ENCODE measurements at regions not wholly inside any gene's neighbourhood (a gene's known extent, or its start where the extent isn't known, plus 50 kb on each side); places are given as distances from the start of the nearest gene placed in this dataset.

DNA sequence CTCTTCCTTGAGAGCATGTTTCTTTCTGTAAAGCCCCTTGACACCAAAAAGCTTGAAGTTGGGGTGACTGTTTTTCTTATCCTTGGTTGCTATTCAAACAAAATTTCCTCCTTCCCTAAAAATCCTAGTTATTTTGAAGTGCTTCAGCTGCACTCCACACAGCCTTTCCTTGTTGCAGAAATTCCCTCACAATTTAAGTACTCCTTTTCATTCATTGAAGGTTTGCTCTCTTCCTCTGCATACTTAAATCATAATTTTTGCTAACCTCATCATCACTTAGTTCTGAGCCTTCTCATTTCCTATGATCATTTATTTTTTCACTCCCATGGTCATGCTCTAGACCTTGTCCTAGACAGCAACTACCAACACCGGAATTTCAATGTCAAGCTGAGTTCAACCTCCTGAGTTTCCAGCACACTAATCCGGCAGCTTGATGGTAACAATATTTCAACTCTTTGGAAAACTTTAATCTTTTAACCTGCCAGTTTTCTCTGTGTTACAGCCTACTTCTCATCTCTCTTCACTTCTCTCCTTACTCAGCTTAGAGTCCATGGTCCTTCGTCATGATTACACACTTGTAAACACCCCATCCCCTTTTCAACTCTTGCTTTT lies 78.7 kb upstream of the ACTBL2 start:
- no peak for ATAC-seq
- Mint-ChIP-seq H3K27me3 (peaks cover 12 to 22% (median 16%) of the 10 kb centered on the region in 5 donors), H3K4me3 (no peak overlapping the region), H3K9me3 (no peaks in the 10 kb centered on the region), H3K4me1 (no peaks in the 10 kb centered on the region), H3K27ac (no peak overlapping the region), H3K36me3 (no peaks in the 10 kb centered on the region)
- CTCF ChIA-PET = no interaction called here
- Histone ChIP-seq H3K4me3 (ENCODE audit: low read length) (no peak overlapping the region), H3K4me1 (ENCODE audit: control insufficient read depth in 2 of 2, insufficient read depth in 2 of 2, low read length in 2 of 2) (no peaks in the 10 kb centered on the region), H3K9me3 (ENCODE audit: control insufficient read depth in 2 of 3, low read length in 3 of 3) (no peaks in the 10 kb centered on the region), H3K27me3 (ENCODE audit: control insufficient read depth in 2 of 2, insufficient read depth in 2 of 2, low read length in 2 of 2) (no peaks in the 10 kb centered on the region), H3K36me3 (ENCODE audit: control insufficient read depth in 2 of 3, insufficient read depth in 3 of 3, low read length in 3 of 3) (no peaks in the 10 kb centered on the region), H3K27ac (ENCODE audit: low read depth, low read length) (no peak overlapping the region)
- DNase-seq = no peak
- POLR2A ChIA-PET = no interaction called here
- intact Hi-C loops (cut with micrococcal nuclease) = no loop called here

DNA sequence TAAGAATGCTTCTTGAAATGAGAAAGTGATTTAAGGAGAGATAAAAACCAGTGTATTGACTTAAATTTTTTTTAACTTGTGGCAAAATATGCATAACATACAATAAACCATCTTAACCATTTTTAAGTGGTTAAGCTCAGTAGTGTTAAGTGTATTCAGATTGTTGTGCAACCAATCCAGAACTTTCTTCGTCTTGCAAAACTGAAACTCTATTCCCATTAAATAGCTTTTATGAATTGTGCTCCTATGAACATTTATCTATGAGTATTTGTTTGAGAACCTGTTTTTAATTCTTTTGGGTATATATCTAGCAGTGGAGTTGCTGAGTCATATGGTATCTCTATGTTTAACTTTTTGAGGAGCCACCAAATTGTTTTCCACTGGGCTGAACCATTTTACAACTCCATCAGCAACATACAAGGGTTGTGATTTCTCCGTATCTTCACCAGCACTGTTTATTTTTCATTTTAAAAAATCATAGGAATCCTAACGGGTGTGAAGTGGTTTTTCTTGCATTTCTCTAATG lies 76.6 kb upstream of the ACTBL2 start:
- Histone ChIP-seq H3K27me3 (ENCODE audit: control insufficient read depth in 2 of 2, insufficient read depth in 2 of 2, low read length in 2 of 2) (no peaks in the 10 kb centered on the region), H3K4me1 (ENCODE audit: control insufficient read depth in 2 of 2, insufficient read depth in 2 of 2, low read length in 2 of 2) (no peaks in the 10 kb centered on the region), H3K4me3 (ENCODE audit: low read length) (no peak overlapping the region), H3K36me3 (ENCODE audit: control insufficient read depth in 2 of 3, insufficient read depth in 3 of 3, low read length in 3 of 3) (no peaks in the 10 kb centered on the region), H3K27ac (ENCODE audit: low read depth, low read length) (no peak overlapping the region), H3K9me3 (ENCODE audit: control insufficient read depth in 2 of 3, low read length in 3 of 3) (no peaks in the 10 kb centered on the region)
- ChIA-PET POLR2A (no interaction called here), CTCF (no interaction called here)
- H3K4me1 Mint-ChIP-seq = no peaks in the 10 kb centered on the region
- ATAC-seq (no peak), DNase-seq (no peak)
- H3K36me3 Mint-ChIP-seq = no peaks in the 10 kb centered on the region
- H3K27ac Mint-ChIP-seq = no peak overlapping the region
- intact Hi-C loops (cut with micrococcal nuclease) = no loop called here
- no peaks in the 10 kb centered on the region for H3K9me3 Mint-ChIP-seq
- no peak overlapping the region for H3K4me3 Mint-ChIP-seq
- H3K27me3 Mint-ChIP-seq = peaks cover 7 to 13% (median 12%) of the 10 kb centered on the region in 5 donors

DNA sequence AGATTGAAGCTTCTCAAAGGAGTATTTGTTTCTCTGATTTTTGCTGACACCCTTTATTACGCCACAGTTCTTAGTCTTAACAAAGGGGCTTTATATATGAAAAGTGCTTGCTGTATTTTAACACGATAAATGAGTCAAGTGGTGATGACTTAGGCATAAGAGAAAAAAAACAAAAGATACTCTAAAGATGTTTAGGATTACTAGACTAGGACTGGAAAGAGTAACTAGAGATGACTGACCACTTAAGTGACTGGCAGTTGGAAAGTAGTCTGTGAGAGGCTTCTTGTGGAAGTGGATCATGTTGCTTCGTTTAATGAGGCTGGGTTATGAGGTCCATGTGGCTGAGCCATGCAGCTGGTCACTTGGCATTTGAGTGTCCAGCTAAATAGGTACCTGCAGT lies 69.4 kb upstream of the ACTBL2 start:
- no peaks in the 10 kb centered on the region for H3K36me3 Mint-ChIP-seq
- ATAC-seq = no peak
- CTCF ChIA-PET = no interaction called here

DNA sequence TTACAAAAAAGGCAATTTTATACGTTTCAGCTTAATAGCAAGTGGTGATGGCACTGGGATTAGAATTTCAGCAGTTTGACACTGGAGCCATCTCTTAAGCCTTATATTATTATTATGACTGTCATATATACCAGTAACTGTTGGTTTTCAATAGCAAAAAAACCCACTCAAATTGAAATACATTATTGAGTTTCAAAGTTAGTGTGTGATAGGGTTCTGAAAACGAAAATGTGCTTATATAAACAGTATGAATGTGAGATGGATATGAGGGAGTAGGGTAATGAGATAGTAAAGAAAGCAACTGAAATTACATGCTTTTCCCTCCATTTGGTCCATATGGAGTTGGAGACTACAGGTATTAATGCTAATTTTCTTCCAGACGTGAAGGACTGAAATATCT lies 68.6 kb upstream of the ACTBL2 start:
- no peak overlapping the region for H3K4me3 ChIP-seq (ENCODE audit: low read length)
- intact Hi-C loops (cut with micrococcal nuclease) = no loop called here
- H3K4me3 Mint-ChIP-seq = no peak overlapping the region
- no peak for ATAC-seq
- H3K27me3 ChIP-seq (ENCODE audit: control insufficient read depth in 2 of 2, insufficient read depth in 2 of 2, low read length in 2 of 2) = no peaks in the 10 kb centered on the region
- no peak overlapping the region for H3K27ac ChIP-seq (ENCODE audit: low read depth, low read length)
- peaks cover 0 to 5% (median 3%) of the 10 kb centered on the region in 5 donors for H3K27me3 Mint-ChIP-seq
- H3K4me1 Mint-ChIP-seq = no peaks in the 10 kb centered on the region
- CTCF ChIA-PET = no interaction called here
- peaks cover 0 to 9% (median 0%) of the 10 kb centered on the region in 11 donors for H3K9me3 Mint-ChIP-seq
- POLR2A ChIA-PET = no interaction called here
- no peak overlapping the region for H3K27ac Mint-ChIP-seq
- H3K4me1 ChIP-seq (ENCODE audit: control insufficient read depth in 2 of 2, insufficient read depth in 2 of 2, low read length in 2 of 2) = no peaks in the 10 kb centered on the region
- no peaks in the 10 kb centered on the region for H3K36me3 ChIP-seq (ENCODE audit: control insufficient read depth in 2 of 3, insufficient read depth in 3 of 3, low read length in 3 of 3)
- H3K36me3 Mint-ChIP-seq = no peaks in the 10 kb centered on the region
- DNase-seq = no peak
- H3K9me3 ChIP-seq (ENCODE audit: control insufficient read depth in 2 of 3, low read length in 3 of 3) = no peaks in the 10 kb centered on the region

More for the DNA sequence above, 69.4 kb upstream of the ACTBL2 start:
- POLR2A ChIA-PET = no interaction called here
- no peak overlapping the region for H3K27ac Mint-ChIP-seq
- peaks cover 0 to 9% (median 0%) of the 10 kb centered on the region in 11 donors for H3K9me3 Mint-ChIP-seq
- Histone ChIP-seq H3K27me3 (ENCODE audit: control insufficient read depth in 2 of 2, insufficient read depth in 2 of 2, low read length in 2 of 2) (no peaks in the 10 kb centered on the region), H3K4me1 (ENCODE audit: control insufficient read depth in 2 of 2, insufficient read depth in 2 of 2, low read length in 2 of 2) (no peaks in the 10 kb centered on the region), H3K36me3 (ENCODE audit: control insufficient read depth in 2 of 3, insufficient read depth in 3 of 3, low read length in 3 of 3) (no peaks in the 10 kb centered on the region), H3K9me3 (ENCODE audit: control insufficient read depth in 2 of 3, low read length in 3 of 3) (no peaks in the 10 kb centered on the region), H3K27ac (ENCODE audit: low read depth, low read length) (no peak overlapping the region), H3K4me3 (ENCODE audit: low read length) (no peak overlapping the region)
- no peak overlapping the region for H3K4me3 Mint-ChIP-seq
- peaks cover 0 to 5% (median 3%) of the 10 kb centered on the region in 5 donors for H3K27me3 Mint-ChIP-seq
- H3K4me1 Mint-ChIP-seq = no peaks in the 10 kb centered on the region
- intact Hi-C loops (cut with micrococcal nuclease) = no loop called here
- no peak for DNase-seq

DNA sequence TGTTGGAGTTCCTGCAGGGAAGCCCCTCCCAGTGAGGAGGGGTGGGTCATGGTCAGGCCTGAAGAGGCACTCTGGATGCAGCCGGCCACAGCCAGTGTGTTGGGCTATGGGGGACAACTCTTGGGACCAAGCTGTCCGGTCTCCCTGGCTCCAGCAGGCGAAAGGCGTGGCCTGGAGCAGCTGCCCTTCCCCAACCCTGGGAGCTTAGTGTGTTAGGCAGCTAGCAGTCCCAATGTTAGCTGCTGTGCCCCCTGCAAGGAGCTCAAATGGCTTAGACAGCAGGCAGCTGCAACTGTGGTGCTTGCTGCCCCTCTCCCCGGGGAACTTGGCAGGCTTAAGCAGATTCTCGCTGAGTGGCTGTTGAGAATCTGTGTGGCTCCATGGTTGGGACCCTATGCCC lies 67.5 kb upstream of the ACTBL2 start:
- intact Hi-C loops (cut with micrococcal nuclease) = no loop called here
- POLR2A ChIA-PET = no interaction called here
- no peak overlapping the region for H3K4me3 Mint-ChIP-seq

DNA sequence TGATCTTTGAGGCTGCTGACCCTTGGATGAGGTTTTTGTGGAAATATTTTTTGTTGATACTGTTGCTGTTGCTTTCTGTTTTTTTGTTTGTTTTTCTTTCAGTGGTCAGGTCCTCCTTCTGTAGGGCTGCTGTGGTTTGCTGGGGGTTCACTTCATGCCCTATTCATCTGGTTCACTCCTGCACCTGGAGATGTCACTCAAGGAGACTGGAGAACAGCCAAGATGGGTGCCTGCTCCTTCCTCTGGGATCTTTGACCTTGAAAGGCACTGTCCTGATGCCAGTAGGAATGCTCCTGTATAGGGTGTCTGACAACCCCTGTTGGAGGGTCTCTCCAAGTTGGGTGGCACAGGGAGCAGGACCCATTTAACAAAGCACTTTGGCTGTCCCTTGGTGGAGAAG lies 67.0 kb upstream of the ACTBL2 start:
- H3K27me3 ChIP-seq (ENCODE audit: control insufficient read depth in 2 of 2, insufficient read depth in 2 of 2, low read length in 2 of 2) = no peaks in the 10 kb centered on the region
- H3K4me1 Mint-ChIP-seq = no peaks in the 10 kb centered on the region
- no peaks in the 10 kb centered on the region for H3K9me3 ChIP-seq (ENCODE audit: control insufficient read depth in 2 of 3, low read length in 3 of 3)
- no peak overlapping the region for H3K4me3 ChIP-seq (ENCODE audit: low read length)
- H3K36me3 ChIP-seq (ENCODE audit: control insufficient read depth in 2 of 3, insufficient read depth in 3 of 3, low read length in 3 of 3) = no peaks in the 10 kb centered on the region
- ATAC-seq (no peak), DNase-seq (no peak)
- H3K4me3 Mint-ChIP-seq = no peak overlapping the region
- POLR2A ChIA-PET = no interaction called here
- intact Hi-C loops (cut with micrococcal nuclease) = no loop called here
- H3K4me1 ChIP-seq (ENCODE audit: control insufficient read depth in 2 of 2, insufficient read depth in 2 of 2, low read length in 2 of 2) = no peaks in the 10 kb centered on the region
- no peaks in the 10 kb centered on the region for H3K36me3 Mint-ChIP-seq
- no peak overlapping the region for H3K27ac Mint-ChIP-seq
- CTCF ChIA-PET = no interaction called here
- H3K9me3 Mint-ChIP-seq = peaks cover 0 to 9% (median 0%) of the 10 kb centered on the region in 11 donors
- H3K27ac ChIP-seq (ENCODE audit: low read depth, low read length) = no peak overlapping the region
- H3K27me3 Mint-ChIP-seq = peaks cover 0 to 5% (median 4%) of the 10 kb centered on the region in 5 donors

More for the DNA sequence above, 67.5 kb upstream of the ACTBL2 start:
- CTCF ChIA-PET = no interaction called here
- H3K27me3 ChIP-seq (ENCODE audit: control insufficient read depth in 2 of 2, insufficient read depth in 2 of 2, low read length in 2 of 2) = no peaks in the 10 kb centered on the region
- H3K36me3 ChIP-seq (ENCODE audit: control insufficient read depth in 2 of 3, insufficient read depth in 3 of 3, low read length in 3 of 3) = no peaks in the 10 kb centered on the region
- H3K27ac ChIP-seq (ENCODE audit: low read depth, low read length) = no peak overlapping the region
- no peaks in the 10 kb centered on the region for H3K4me1 Mint-ChIP-seq
- no peak overlapping the region for H3K27ac Mint-ChIP-seq
- DNase-seq = no peak
- peaks cover 0 to 5% (median 4%) of the 10 kb centered on the region in 5 donors for H3K27me3 Mint-ChIP-seq
- H3K36me3 Mint-ChIP-seq = no peaks in the 10 kb centered on the region
- H3K9me3 Mint-ChIP-seq = peaks cover 0 to 9% (median 0%) of the 10 kb centered on the region in 11 donors
- H3K9me3 ChIP-seq (ENCODE audit: control insufficient read depth in 2 of 3, low read length in 3 of 3) = no peaks in the 10 kb centered on the region
- no peak for ATAC-seq
- H3K4me3 ChIP-seq (ENCODE audit: low read length) = no peak overlapping the region
- no peaks in the 10 kb centered on the region for H3K4me1 ChIP-seq (ENCODE audit: control insufficient read depth in 2 of 2, insufficient read depth in 2 of 2, low read length in 2 of 2)

DNA sequence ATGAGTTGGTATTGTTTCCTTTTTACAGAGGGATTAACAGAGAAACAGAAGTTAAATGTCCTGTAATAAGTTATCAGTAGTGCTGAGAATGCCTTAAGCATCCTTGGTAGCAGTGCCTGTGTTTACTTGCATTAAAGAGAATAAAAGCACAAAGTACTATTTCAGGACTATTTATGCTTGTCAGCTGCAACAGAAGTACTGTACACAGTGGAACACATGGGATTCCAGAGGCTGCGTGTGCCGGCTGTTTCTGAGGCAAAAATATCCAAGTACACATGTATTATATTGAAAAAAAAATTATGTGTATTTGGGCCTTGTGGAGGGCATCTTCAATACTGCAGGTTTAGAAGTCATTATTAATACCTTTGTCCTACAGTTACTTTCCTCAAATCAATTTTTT lies 58.2 kb upstream of the ACTBL2 start:
- intact Hi-C loops (cut with micrococcal nuclease) = no loop called here
- Histone ChIP-seq H3K27me3 (ENCODE audit: control insufficient read depth in 2 of 2, insufficient read depth in 2 of 2, low read length in 2 of 2) (no peaks in the 10 kb centered on the region), H3K4me3 (ENCODE audit: low read length) (no peak overlapping the region), H3K36me3 (ENCODE audit: control insufficient read depth in 2 of 3, insufficient read depth in 3 of 3, low read length in 3 of 3) (no peaks in the 10 kb centered on the region), H3K9me3 (ENCODE audit: control insufficient read depth in 2 of 3, low read length in 3 of 3) (no peaks in the 10 kb centered on the region), H3K4me1 (ENCODE audit: control insufficient read depth in 2 of 2, insufficient read depth in 2 of 2, low read length in 2 of 2) (no peaks in the 10 kb centered on the region), H3K27ac (ENCODE audit: low read depth, low read length) (no peak overlapping the region)
- POLR2A ChIA-PET = no interaction called here
- no peak for DNase-seq
- CTCF ChIA-PET = no interaction called here
- H3K9me3 Mint-ChIP-seq = no peaks in the 10 kb centered on the region
- H3K4me1 Mint-ChIP-seq = no peaks in the 10 kb centered on the region
- no peak overlapping the region for H3K27ac Mint-ChIP-seq
- no peaks in the 10 kb centered on the region for H3K36me3 Mint-ChIP-seq
- H3K4me3 Mint-ChIP-seq = no peak overlapping the region
- no peak for ATAC-seq
- peaks cover 0 to 7% (median 6%) of the 10 kb centered on the region in 5 donors for H3K27me3 Mint-ChIP-seq

All from naive thymus-derived CD4-positive, alpha-beta T cell (primary cell).